T follicular helper cell (primary cell): ENCODE measurements at regions not wholly inside any gene's neighbourhood (a gene's known extent, or its start where the extent isn't known, plus 50 kb on each side); places are given as distances from the start of the nearest gene placed in this dataset.
"Not testable (repeated sequence)": the region's sequence is repeated elsewhere in the genome, so short reads cannot be mapped to it uniquely, and the experiment has no call there.

Experiments used
- DNase-seq: peaks from one replicate; pipeline ENCODE4 v3.0.0-alpha.2; 2020; ENCODE audit warnings: low read depth

DNA sequence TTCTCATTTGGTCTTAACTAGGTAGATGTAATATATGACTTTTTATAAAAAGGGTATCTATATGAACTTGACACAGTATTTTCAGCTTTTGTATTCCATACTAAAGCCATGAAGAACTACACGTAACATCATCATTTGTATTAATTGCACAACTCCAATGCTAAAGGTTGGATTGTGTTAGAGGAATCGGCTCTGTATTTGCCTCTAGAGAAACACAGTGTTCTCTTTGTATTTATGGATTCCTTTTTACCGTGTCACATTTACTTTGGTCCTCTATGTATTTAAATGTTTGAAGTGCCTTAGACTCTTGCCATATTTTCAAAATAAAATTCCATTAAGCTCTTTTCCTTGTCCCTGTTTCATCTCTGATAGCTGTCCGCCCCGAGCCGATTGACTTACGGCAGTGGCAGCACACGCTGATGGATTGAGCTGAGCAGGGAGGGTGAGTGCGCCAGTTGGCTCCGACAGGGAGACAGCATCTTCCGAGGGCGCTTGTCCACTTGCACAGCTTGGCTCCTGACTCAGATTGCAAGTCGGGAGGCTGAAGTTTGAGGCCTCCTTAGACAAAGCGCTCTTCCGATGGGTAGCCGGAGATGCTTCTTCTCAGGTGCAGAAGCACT, 95.6 kb upstream of the DMRT1 start:
- DNase-seq = no peak

DNA sequence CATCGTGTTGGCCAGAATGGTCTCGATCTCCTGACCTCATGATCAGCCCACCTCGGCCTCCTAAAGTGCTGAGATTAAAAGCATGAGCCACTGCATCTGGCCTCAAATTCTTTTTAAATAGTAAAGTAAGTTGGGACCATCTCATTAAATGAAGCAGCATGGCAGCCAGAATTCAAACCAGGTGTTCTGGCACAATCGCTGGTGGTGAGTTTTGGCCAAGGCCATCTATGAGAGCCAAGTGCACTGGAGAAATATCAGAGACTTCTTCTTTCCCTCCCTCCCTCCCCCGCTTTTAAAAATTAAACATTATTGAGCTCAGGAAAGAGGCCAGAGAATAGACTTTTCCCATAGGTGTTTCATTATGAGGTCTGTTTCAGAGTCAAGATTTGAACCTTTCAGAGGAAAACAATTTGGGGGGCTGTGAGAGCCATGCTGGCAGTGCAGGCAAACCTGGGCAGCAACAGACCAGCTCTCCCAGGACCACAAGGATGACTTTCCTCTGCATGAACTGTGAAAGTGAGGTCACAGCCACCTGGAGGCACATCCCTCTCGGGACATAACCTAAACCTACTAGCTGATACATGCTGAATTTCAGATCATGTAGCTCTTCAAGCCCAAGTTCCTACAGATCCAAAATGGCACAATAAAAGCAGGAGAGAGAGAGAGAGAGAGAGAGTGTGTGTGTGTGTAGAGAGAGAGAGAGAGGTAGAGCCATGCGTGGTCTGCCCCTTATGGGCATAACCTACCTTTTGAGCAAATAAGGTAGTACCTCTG, 94.6 kb upstream of the DMRT1 start:
- no peak for DNase-seq

DNA sequence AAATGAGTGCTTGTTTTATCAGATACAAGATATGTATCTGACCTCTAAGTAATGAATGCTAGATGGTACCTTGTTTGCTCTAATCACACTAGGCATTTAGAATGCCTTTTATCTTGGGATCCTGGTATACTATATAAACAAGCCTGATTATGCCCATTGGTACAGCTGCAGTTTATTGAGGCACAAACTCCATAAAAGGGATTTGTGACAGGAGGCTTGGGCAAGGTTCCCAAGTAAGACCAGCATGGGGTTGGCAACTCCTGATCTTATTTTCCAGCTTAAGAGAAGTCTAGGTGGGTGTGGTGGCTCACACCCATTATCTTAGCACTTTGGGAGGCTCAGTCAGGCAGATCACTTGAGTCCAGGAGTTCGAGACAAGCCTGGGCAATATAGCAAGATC, 93.9 kb upstream of the DMRT1 start:
- no peak for DNase-seq

DNA sequence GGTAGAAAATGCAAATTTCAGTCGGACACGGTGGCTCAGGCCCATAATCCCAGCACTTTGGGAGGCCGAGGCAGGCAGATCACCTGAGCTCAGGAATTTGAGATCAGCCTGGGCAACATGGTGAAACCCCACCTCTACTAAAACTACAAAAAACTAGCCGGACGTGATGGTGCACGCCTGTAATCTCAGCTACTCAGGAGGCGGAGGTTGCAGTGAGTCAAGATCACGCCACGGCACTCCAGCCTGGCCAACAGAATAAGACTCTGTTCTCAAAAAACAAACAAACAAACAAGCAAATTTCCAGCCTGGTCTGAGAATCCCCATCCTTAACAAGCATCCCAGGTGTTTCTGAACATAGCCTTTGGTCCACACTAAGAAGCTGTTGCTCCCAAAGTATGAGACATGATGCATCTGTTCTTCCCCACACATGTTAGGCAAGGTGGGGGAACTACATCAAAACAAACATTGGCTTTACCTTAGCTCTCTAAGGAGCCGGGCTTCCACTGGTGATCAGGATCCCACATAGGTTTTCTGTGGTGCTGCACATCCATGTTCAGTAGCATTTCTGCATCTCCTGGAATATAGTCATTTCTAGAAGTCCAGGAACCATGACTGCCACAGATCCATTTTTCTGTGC, 92.5 kb upstream of the DMRT1 start:
- no peak for DNase-seq

DNA sequence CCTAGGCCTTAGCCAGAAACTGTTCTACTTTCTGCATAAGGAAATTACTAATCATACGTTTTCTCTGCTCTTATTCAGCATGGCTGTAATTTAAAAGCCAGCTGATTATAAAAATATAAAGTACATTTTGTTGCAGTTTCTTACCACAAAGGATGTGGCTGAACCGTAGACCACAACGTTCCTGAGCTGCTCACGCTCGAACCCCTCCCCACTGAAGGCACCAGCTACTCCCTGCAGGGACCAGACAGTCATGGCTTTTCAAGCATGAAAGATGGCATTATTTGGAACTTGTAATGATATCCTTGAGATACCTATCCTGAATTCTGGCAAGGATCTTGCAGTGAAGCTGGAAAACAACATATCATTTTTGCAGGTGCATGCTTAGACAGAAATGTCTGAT, 91.8 kb upstream of the DMRT1 start:
- DNase-seq = no peak

DNA sequence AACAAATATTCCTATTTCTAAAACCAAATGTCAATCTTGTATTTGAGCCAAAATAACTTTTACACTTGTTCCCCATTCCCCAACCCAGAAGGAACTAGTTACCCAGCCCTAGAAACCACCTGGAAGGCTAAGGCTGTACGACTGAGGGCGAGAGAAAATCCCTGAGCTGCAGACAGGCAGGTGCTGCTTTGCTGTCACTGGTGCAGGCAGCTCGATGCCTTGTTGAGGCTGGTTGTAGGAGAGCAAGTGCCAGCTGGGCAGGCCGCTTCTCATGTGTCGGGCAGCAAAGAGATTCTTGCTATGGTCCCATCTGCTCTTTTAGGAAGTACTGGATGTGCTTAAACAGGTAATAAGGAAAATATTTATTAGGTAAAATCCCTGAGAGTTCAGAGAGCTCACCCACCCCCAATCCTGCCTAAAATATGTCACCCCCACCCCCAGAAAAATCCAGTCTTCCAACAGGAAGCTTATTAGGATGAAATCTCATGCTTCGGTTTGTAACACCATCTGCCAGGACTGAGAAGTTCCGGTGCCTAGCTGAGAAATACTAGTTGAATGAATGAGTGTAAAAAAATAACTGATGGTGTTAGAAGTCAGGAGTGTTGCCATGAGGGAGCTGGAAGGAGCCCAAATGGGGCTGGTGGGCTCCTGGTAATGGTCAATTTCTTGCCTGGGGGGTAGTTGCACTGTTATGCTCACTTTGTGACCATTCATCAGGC, 91.1 kb upstream of the DMRT1 start:
- no peak for DNase-seq

DNA sequence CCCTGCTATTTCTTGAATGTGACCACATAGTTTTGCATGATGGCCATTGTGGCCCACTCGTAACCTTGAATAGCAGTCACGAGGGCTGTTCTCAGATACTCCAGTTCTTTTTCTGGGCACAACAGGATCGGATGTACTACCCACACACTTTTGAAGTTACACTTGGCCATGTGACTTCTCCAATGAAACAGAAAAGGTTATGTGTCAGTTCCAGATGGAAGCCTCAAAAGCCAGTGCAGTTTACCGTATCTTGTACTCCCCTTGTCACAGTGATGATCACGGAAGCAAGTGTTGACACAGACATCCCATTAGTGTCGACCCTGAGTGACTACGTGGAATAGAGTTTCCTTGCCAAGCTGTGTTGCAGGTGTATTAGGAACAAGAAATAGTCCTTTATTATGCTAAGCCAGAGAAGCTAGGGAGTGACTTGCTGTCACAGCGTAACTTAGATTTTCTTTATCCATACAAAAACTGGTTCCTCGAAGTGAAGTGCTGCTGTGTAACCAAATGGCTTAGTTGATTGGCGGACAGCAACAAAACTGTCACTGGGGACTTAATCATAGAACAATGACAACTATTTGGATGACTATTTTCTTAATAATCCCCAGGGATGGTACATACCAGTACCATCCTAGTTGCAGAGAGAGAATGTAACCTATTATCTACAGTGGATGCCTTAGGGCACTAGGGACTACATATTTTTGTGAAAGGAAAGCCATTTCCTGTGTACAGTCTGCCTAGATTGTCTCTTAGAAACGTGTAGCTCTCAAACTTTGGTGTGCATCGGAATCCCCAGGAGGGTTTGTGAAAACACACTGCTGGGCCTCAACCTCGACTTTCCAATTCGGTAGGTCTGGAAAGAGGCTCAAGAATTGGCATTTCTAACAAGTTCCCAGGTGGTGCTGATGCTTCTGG, 90.1 kb upstream of the DMRT1 start:
- no peak for DNase-seq

DNA sequence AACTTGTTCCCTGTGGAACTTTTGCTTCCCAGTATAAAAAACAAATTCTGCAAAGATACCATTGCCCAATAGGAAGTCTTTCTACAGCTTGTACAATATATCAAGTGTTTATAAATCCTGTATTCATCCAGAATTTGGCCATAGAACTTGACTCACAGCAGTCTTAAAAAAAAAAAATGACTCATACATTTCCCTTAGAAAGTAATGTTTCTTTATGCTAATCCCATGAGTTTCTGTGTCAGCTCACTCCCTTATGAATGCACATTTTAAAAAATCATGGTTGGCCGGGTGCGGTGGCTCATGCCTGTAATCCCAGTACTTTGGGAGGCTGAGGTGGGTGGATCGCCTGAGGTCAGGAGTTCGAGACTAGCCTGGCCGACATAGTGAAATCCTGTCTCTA, 89.3 kb upstream of the DMRT1 start:
- no peak for DNase-seq

DNA sequence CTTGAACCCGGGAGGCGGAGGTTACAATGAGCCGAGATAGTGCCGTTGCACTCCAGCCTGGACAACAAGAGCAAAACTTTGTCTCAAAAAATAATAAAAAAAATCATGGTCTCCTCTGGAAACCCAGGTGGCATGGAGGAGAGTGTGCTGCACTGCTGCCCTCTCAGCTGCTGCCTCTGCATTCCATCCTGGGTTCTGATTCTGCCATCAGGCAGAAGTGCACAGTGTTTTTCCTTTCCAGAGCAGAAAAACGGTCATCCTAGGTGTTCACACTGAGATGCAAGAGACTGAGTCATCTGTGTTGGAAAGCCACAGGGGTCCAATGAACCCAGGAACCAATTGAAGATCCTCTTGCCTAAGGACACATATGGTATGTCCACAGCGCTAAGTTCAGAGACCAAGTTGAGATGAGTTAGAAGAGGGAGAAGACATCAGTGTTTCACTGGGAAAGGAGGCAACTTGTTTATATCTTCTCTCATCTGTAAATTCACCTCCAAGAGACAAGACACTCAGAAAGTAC, 88.8 kb upstream of the DMRT1 start:
- no peak for DNase-seq

DNA sequence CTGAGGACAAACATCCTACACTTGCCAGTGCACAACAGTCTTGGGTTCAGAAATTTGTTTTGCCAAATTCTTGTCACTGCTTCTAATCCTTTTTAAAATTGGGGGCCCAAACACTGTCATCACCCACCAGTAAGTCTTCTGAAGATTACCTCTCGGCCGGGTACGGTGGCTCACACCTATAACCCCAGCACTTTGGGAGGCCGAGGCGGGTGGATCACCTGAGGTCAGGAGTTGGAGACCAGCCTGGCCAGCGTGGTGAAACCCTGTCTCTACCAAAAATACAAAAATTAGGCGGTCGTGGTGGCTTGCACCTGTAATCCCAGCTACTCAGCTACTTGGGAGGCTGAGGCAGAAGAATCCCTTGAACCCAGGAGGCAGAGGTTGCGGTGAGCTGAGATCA, 87.8 kb upstream of the DMRT1 start:
- DNase-seq = not testable (repeated sequence)

DNA sequence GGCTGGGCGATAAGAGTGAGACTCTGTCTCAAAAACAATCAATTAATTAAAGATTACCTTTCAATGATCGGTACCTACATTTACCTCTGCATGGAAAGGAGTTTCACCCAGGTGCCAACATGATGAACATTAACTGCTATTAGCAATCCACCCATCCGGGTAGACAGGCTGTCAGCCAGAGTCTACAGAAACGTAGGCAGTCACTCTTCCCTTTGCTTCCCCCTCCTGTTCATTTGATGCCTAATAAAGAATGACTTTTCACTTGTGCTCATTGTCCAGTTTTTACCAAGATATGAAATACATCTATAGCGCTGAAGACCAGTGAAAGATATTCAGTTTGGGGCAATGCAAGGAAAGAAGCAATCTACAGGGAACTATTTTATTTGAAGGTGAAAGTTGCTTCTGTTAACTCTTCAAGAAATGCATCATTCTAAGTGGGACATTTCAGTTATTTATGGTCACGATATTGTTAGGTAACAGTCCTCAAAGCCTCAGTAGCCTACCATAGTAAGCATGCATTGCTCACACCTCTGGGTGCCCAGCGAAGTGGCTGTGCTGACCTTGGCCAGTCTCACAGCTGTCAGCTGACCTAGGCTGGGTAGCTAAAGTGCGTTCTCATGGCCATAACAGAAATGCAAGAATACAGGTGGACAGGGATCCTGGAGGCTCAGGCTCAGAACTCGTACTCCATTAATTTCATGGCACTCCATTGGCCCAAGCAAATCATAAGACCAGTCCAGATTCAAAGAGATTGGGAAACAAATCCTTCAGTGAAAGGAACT, 87.2 kb upstream of the DMRT1 start:
- DNase-seq = no peak

DNA sequence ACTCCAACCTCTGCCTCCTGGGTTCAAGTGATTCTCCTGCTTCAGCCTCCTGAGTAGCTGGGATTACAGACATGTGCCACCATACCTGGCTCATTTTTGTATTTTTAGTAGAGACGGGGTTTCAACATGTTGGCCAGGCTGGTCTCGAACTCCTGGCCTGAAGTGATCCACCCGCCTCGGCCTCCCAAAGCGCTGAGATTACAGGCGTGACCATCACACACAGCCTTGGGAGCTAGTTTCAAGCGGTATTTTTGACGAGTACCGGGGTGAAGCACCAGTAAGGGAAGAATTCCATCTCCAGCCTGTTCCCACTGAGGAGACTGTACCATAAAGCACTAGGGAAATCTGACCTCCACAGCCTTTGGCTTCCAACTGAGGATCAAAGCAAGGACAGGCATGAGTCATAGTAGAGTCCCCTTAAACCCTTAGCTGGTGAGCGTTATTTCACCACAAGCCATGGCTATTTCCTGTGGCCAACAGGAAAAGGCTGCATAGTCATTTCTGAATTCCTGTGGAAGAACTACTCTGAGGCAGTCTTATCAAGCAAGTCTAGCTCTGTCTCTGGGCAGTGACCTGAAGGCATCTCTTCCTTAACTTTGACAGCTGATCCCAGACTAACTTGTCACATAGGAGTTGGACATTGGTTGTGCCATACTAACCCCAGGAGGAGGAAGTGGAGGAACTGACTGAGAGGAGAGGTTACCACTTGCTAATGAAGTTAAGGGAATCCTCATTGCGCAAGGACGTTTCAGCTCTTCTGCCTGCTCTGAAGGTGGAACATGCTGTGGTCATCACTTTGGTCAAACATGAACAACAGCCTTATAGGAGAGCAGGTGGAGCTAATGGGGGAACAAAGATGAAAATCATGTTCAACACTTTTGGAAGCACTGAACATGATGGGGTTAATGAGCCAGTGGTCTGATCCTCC, 85.8 kb upstream of the DMRT1 start:
- no peak for DNase-seq

DNA sequence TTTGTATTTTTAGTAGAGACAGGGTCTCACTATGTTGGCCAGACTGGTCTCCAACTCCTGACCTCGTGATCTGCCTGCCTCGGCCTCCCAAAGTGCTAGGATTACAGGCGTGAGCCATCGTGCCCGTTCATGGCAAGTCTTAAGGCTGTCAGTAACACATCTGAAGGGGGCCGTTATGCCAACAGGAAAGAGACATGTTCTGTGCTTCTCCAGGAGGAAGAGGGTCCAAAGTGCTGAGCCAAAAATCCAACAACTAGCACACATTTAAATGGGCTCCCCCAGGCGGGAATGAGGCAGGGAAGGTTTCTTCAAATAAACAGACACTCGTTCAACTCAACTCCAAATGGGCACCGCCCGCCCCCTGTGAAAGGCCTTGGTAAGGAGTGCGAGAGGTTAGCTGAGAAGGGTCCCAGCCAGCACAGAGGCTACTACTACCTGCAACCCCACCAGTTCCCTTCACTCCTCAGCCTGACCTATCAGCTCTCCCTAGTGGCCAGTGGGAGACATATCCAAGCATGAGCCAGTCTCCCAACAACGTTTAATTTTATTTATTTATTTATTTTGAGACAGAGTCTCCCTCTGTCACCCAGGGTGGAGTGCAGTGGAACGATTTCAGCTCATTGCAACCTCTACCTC, 84.1 kb upstream of the DMRT1 start:
- no peak for DNase-seq

DNA sequence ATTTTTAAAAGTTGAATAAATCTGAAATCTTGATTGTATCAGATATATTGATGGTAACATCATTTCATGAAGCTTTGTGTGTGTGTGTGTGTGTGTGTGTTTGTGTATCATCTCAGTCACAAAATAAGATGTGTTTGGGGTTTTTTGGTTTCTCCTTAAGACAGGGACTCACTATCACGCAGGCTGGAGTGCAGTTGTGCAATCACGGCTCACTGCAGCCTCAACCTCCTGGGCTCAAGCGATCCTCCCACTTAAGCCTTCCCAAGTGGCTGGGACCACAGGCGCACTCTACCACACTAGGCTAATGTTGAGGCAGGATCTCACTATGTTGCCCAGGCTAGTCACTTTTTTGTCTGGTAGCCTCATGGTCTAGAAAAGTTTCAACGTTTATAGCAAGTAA, 83.4 kb upstream of the DMRT1 start:
- no peak for DNase-seq

DNA sequence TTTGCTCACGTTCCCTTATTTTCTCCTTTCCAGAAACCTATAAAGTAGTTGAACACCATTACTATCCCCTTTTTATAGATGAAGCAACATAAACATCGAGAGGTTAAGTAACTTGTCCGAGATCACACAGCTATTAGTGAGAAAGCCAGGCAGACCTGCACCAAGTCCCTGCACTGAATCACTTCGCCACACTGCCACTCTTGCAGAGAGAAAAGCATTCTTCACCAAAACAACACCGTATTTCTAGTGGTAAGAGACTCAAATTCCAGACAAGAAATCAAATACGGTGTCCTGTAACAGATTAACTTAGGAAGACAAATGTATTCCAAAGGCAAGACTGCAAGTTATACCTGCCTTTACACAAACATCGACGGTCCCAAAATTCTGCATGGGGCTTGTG, 82.0 kb upstream of the DMRT1 start:
- DNase-seq = no peak

DNA sequence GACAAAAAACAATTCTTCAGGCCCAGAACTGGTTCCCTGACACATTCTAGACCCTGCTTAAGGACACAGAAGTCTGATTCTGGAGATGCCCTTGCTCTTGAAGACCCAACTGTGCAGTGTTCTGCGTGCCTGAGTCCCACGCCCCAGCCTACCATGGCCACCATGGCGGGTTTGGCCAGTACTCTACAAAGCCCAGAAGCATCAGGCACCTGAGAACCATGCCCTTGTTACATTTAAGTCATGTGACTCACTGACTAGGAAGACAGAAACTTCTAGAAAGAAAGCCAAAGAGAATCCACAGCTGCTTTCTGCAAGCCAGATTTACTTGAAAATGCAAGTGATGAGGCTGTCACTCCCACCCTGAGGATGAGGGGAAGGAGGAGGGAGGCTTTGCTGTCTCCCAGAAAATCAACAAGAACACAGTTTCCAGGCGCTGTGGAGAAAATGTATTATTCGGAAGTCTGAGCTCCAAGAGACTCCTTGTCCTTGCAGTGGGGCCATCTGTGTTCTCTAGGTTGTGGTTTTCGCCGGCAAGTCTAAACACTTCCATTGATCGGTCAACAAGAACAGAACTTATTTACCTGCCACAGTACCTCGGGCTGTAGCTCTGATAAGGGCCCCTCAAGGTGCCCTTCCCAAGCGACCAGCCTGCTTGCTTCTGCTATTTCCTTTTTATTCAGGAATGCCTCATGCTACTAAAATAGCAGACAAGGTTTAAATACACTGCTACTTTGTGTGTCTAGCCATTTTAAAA, 81.3 kb upstream of the DMRT1 start:
- DNase-seq = no peak

DNA sequence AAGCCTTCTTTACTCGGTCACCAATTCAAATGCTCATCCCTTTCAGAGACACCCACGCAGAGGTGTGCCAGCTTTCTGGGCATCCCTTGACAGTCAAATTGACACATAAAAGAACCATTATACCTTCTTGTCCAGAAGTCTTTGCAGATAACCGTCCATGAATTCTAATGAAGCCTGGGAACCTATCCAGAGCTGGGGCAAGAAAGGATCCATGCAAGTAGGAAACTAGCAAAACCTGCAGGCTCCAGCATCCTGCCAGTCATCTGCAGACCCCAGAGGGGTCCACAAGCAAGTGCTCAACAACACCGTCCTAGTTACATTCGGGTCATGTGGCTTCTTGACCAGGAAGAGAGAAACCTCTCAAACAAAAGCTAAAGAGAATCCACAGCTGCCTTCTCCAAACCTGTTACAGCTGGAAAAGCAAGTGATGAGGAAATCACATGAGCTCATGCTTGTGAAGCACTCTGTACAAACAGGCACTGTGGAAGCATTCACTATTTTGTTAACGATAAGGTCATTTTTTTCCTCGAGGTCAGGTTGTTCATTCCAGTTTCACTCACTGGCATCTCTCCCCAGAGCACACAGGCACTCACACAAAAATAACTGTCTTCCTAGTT, 80.2 kb upstream of the DMRT1 start:
- no peak for DNase-seq
